Heart left ventricle (tissue), 13 donors: ENCODE measurements at regions not wholly inside any gene's neighbourhood (a gene's known extent, or its start where the extent isn't known, plus 50 kb on each side); places are given as distances from the start of the nearest gene placed in this dataset.

Experiments
- POLR2A ChIP-seq, 2 donors: fragments of 450-650 bp; IDR thresholded peaks; one replicate each; pipeline ENCODE4 v1.6.1; 2017; ENCODE audit warnings: antibody characterized with exemption in 2 of 2, mild to moderate bottlenecking in 2 of 2, moderate library complexity in 2 of 2
- TF ChIP-seq, protein P1 (sequence below), 12 donors: fragments of 200-600 bp; sonication (generic) in 4 of 12; IDR thresholded peaks; one replicate each; pipeline versions ENCODE4 v1.5.0 to v1.8.0; 2018 to 2022; ENCODE audit warnings: antibody characterized with exemption in 12 of 12, mild to moderate bottlenecking in 5 of 12
- donor health status: ischemic (EF 13 %, LVEDD 7.1; RV severe dilation, severe dysfunction).
- donor health status: DM: no; HTN: yes; CAD: no.
- donor health status: DM: no; HTN: no; CAD: no.
- donor health status: ischemic (EF 25% LVEDD 6.9; RV normal size, moderate dysfunction).
- donor health status: ischemic (EF 25% LVEDD 5.7; RV mildly dilated, moderate dysfunction).
- donor health status: ischemic (EF 35%, LVEDD 5.7; RV mildly dilated, moderate dysfunction).
- donor health status: nonischemic (EF 11% LVEDD 7.7; RV severe dilation, severe dysfunction).
- donor health status: DM: yes; HTN: yes; CAD: no.
- donor health status: PGD.
- donor health status: ischemic (EF 29% LVEDD 5.4; RV normal size, mild dysfunction).
- donor health status: nonischemic (EF 23%, LVEDD 6.1; RV moderate dilation, normal function).

DNA sequence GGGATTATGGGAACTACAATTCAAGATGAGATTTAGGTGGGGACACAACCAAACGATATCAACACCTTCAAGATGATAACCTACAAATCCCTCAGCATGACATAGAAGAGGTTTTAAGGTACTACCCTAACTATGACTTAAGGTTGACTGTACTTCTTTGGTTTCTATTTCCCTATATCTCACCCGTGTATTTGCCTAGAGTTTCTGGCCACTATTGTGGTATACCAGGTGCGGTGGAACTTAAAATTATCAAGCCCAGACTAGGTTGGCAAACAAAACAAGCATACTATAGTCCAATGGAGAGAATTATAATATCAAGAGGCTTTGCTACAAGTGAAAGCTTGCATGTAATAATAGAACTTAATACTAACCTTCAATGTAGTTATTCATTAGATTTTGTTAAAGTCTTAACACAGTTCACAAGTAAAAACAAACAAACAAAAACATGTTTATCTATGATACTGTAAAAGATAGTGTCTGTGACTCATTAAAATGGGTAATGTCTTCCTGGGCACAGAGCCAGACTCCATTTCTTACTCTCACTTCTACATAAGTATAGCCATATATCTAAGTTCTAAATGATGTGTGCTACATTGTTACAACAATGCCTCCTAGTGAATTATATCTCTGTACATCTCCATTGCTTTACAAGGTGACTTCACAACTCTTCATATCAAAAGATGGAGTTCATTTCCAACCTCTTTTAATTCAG is 479.1 kb downstream of the ZBBX start:
- TF ChIP-seq, protein P1, sequence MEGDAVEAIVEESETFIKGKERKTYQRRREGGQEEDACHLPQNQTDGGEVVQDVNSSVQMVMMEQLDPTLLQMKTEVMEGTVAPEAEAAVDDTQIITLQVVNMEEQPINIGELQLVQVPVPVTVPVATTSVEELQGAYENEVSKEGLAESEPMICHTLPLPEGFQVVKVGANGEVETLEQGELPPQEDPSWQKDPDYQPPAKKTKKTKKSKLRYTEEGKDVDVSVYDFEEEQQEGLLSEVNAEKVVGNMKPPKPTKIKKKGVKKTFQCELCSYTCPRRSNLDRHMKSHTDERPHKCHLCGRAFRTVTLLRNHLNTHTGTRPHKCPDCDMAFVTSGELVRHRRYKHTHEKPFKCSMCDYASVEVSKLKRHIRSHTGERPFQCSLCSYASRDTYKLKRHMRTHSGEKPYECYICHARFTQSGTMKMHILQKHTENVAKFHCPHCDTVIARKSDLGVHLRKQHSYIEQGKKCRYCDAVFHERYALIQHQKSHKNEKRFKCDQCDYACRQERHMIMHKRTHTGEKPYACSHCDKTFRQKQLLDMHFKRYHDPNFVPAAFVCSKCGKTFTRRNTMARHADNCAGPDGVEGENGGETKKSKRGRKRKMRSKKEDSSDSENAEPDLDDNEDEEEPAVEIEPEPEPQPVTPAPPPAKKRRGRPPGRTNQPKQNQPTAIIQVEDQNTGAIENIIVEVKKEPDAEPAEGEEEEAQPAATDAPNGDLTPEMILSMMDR (IDR thresholded peaks at IDR 0.05) = no peak
- TF ChIP-seq POLR2A (IDR thresholded peaks at IDR 0.05) = no peak
